GM18909 (cell line): ENCODE measurements at regions not wholly inside any gene's neighbourhood (a gene's known extent, or its start where the extent isn't known, plus 50 kb on each side); places are given as distances from the start of the nearest gene placed in this dataset.
A peak's percentile ranks its signal among the peaks of the same experiment; 100 is the strongest.

Experiments
- ATAC-seq: cut with Tn5 transposase; IDR thresholded peaks from one replicate; pipeline ENCODE4 v1.9.1; 2021; ENCODE audit warnings: mild to moderate bottlenecking; ENCODE audit not compliant: unreplicated experiment, poor library complexity

GRCh38 chr12:4032924-4033615 lies 159.9 kb upstream of the PARP11 start:
- ATAC-seq, result no peak

GRCh38 chr12:4031703-4032291 lies 158.6 kb upstream of the PARP11 start:
- ATAC-seq, result no peak

- ATAC-seq, result peak; percentile 74
These were observed 157.9 kb upstream of the PARP11 start for GRCh38 chr12:4030929-4031702.

- no peak for ATAC-seq
These were observed 154.2 kb upstream of the PARP11 start for GRCh38 chr12:4027412-4027811.

DNA sequence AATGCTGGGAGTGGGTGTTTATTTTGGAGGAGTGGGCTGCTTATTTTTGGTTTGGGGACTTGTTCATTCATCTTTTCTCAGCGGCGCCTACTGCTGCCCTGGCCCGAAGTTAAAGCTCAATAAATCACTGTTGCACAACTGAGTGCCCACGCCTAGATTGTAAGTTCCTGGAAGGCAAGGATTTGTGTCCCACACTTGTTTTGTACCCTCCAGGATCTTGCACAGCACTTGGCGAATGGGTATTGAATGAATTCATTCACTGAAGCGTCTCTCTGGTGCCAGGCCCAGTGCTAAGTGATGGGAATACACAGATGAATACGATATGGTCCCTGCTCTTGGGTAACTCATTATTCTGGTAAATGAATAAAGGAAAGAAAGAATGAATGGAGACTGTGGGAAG lies 153.3 kb upstream of the PARP11 start:
- ATAC-seq, result no peak

GRCh38 chr12:4026020-4026358 lies 152.8 kb upstream of the PARP11 start:
- ATAC-seq, result no peak

GRCh38 chr12:4025181-4026019 lies 152.2 kb upstream of the PARP11 start:
- no peak for ATAC-seq

DNA sequence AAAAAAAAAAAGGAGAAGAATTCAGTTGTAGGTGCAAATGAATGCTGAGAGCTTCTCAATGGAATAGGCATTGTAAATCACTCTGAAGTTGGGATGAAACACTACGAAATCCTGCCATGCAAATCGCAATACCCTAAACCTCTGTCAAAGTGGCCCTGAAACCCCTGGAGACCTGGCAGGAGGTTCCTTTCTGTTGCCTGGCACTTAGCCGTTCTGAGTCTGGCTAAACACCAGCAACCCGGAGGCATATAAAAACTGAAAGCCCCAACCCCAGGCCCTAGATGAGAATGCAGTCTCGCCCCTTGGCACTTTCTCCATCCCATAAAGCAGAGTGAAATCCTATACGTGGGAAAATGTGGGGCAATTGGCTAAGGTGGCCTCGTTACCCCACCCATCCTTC lies 151.5 kb upstream of the PARP11 start:
- ATAC-seq, result no peak

GRCh38 chr12:4015225-4016091 lies 142.3 kb upstream of the PARP11 start:
- no peak for ATAC-seq

DNA sequence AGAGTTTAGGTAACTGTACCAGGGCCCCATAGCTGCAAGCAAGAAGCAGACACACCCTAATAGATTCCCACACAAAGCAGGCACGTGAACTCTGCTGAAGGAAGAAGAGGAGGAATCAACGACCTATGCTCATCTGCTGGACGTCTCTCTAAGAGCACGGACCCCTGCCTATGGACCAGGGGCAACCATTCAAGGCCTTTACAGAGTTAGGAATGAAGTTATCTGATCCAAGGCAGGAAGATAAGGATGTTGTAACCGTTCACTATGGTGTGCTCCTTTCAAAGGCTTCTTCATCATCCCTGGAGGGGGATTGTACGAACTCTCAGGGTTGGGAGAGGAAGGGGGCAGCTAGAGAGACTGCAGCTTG lies 141.6 kb upstream of the PARP11 start:
- no peak for ATAC-seq

DNA sequence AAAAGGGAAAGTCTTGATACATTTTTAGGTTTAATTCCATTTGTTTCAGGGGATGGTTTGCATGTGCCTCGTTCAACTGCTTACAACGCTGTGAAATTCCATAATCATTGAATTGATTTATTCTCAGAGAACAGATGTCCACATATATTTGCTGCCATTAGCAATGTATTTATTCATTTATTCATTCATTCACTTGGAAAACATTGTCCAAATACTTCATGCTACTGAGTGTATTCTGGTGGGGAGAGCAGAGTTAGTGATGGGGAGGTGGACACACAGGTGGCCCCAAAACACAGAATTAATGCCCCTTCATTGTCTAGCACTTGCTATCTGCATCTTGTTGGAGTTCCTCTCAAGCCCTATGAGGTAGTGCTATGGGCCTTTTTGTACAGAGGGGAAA lies 141.2 kb upstream of the PARP11 start:
- ATAC-seq, result no peak

DNA sequence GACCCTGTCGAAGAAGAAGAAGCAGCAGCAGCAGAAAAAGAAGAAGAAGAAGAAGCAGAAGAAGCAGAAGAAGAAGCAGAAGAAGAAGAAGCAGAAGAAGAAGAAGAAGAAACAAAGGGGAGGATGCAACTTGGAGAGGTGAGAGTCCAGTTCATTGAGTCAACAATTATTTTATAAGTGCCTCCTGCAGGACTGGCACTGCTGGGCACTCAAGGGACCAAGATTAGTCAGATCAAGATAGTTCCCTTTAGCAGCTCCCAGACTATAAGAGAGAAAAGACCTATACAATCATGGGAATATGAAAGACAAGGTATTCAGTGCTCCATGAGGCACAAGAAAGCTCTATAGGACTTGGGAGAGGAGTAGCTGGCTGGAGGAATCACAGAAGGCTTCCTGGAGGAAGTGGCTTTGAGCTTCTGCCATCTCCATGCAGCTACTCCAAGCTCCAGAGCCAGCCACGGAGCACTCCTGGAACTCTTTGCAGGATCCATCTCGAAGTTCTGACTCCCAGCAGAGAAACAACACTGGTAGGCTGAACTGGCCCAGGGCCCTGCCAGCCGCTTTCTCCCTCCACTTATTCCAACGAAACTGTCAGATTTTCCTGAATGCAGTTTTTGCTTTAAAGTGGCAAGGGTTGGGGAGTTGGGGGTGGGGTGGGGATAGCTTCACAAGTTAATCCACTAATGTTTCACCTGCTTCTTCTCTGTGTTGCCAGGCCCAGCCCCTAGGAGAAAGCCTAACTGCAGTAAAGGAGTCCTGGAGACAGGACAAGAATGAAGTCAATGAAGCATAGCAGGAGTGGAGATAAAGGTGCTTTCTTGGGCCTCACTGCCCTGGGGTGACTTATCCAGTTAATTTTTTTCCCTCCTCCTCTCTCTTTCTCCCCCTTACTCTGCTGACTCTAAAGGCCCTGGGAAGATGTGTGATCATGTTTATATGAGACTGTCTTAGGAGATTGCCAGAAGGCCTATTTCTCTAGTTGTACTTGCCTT lies 140.1 kb upstream of the PARP11 start:
- no peak for ATAC-seq

GRCh38 chr12:4012073-4012472 lies 138.9 kb upstream of the PARP11 start:
- ATAC-seq, result no peak

DNA sequence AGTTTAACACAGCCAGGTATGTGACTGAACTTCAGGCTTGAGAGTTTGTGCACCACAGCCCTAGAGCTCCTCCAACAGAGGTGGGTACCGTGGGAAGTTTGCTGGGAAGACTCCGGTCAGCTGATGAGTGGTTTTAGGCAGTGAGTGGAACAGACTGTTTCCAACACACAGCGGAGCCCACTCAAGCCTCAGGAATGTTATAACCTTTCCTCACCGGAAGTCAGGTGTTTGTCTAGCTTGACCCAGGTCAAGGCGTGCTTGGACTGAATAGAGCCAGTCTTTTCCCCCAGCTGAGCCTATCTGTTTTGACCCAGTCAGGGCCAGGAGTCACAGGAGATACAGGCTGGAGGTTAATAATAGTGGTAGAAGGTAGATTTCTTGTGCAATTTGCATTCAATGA lies 138.4 kb upstream of the PARP11 start:
- no peak for ATAC-seq

- no peak for ATAC-seq
These were observed 136.9 kb upstream of the PARP11 start for GRCh38 chr12:4009979-4010704.

DNA sequence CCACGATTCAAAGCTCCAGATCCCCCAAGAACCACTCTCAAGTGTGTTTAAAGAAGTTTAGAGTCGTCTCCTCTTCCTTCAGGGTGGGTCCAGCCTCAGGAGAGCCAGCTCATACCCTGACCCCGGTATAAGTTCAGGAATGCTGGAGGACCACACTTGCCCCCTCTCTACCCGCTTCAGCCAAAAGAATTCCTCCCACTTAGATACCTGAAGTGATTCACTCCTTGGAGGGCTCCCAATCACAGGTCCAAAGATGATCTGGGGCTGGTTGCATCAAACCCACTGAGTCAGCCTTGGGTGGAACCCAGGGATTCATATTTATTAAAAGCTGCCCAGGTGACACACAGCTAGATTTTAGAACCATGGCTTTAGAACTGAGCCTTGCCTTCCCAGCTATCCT lies 133.5 kb upstream of the PARP11 start:
- ATAC-seq, result no peak

DNA sequence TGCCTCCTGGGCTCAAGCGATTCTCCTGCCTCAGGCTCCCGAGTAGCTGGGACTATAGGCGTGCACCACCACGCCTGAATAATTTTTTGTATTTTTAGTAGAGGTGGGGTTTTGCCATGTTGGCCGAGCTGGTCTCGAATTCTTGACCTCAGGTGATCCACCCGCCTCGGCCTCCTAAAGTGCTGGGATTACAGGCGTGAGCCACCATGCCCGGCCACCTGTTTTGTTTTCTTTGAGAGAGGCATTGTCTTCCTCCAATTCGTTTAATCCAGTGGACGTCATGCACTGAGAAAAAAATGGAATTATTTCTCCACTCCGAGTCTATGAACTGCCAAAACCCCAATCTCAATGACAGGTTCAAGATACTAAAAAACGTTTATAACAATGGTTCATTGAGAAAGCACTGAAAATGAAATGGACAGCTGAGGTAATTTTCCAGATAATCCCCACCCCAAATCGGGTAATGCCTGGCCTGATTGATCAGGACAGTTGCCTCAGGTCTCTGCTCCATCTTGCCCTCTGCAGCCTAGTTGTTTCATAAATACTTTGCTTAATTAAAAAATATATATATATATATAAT lies 132.7 kb upstream of the PARP11 start:
- no peak for ATAC-seq

DNA sequence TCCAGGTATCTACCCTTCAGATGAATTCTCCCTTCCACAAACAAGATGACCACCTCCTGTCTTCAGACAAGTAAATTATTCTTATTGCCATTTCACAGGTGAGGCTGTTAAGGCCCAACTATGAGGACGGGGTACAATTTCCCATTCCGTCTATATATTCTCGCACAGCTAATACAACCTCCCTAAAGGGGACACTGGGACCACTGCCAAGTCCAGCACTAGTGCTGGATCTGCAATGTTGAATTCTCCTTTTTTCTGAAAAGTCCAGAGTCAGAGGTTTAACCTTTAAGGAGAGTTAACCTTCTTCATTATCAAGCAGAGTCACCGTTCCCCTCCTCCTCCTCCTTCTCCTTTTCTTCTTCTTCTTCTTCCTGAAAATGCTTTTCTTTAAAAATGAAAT lies 130.4 kb upstream of the PARP11 start:
- no peak for ATAC-seq
